ENCODE measurements at regions not wholly inside any gene's neighbourhood (a gene's known extent, or its start where the extent isn't known, plus 50 kb on each side); places are given as distances from the start of the nearest gene placed in this dataset.

GRCh38 chr7:113339661-113340060 lies 221.3 kb upstream of the SMIM30 start:
- Histone ChIP-seq H2AK9ac (replicated peaks; ENCODE audit: low read depth, low read length, poor library complexity) (no peak overlapping the region), H3K4me1 (ENCODE audit: control insufficient read depth, insufficient read depth, low read length) (no peaks in the 10 kb centered on the region), H3K36me3 (ENCODE audit: control insufficient read depth, insufficient read depth, low read length) (no peaks in the 10 kb centered on the region), H4K20me1 (ENCODE audit: insufficient read depth, low read length) (no peaks in the 10 kb centered on the region), H2BK15ac (ENCODE audit: low read depth, low read length) (no peak overlapping the region), H2BK120ac (ENCODE audit: low read depth, low read length) (no peak overlapping the region), H4K91ac (ENCODE audit: insufficient read depth, low read depth, low read length) (no peak overlapping the region), H3K4me2 (ENCODE audit: low read depth, low read length) (no peak overlapping the region), H3K4ac (ENCODE audit: low read depth, low read length) (no peak overlapping the region), H4K8ac (ENCODE audit: low read depth in 2 of 2, low read length in 2 of 2) (no peak overlapping the region), H2BK20ac (ENCODE audit: low read depth, low read length) (no peak overlapping the region), H3K27me3 (ENCODE audit: control insufficient read depth, insufficient read depth, low read length) (no peaks in the 10 kb centered on the region), H3K18ac (ENCODE audit: low read depth, low read length) (no peak overlapping the region), H3K9ac (ENCODE audit: low read depth, low read length) (no peak overlapping the region), H2BK5ac (ENCODE audit: low read depth, low read length, poor library complexity, severe bottlenecking) (no peak overlapping the region), H3K56ac (ENCODE audit: extremely low read depth, insufficient read depth, low read length) (no peak overlapping the region), H2AFZ (replicated peaks; ENCODE audit: low read length, poor library complexity) (no peak overlapping the region), H4K5ac (ENCODE audit: low read depth, low read length) (no peak overlapping the region), H3K27ac (ENCODE audit: insufficient read depth, low read length) (no peak overlapping the region), H3K79me1 (ENCODE audit: low read depth in 1 of 2, low read length in 2 of 2) (no peaks in the 10 kb centered on the region), H3K14ac (replicated peaks; ENCODE audit: low read depth, low read length) (no peak overlapping the region), H2AK5ac (ENCODE audit: low read depth, low read length) (no peak overlapping the region), H3K4me3 (ENCODE audit: insufficient read depth, low read depth, low read length) (no peak overlapping the region), H3K9me1 (ENCODE audit: insufficient read depth, low read length) (no peaks in the 10 kb centered on the region), H3K9me3 (ENCODE audit: control insufficient read depth, insufficient read depth, low read length) (no peaks in the 10 kb centered on the region), H3K23ac (ENCODE audit: low read depth, low read length) (no peak overlapping the region)
- no peak for DNase-seq
- no CpG with 5 or more reads among the region's 1 CpG for WGBS, 2 experiments (ENCODE audit: extremely low coverage in 2 of 2, insufficient read length in 1 of 2)
- no peak for TF ChIP-seq RCOR1 (IDR thresholded peaks at IDR 0.05; ENCODE audit: insufficient replicate concordance, low read length)
- no peak for TF ChIP-seq MAZ (IDR thresholded peaks at IDR 0.05; ENCODE audit: borderline replicate concordance, low read depth, low read length)
- TF ChIP-seq CEBPB (IDR thresholded peaks at IDR 0.05; ENCODE audit: low read depth, low read length), result no peak
- TF ChIP-seq, protein P1, sequence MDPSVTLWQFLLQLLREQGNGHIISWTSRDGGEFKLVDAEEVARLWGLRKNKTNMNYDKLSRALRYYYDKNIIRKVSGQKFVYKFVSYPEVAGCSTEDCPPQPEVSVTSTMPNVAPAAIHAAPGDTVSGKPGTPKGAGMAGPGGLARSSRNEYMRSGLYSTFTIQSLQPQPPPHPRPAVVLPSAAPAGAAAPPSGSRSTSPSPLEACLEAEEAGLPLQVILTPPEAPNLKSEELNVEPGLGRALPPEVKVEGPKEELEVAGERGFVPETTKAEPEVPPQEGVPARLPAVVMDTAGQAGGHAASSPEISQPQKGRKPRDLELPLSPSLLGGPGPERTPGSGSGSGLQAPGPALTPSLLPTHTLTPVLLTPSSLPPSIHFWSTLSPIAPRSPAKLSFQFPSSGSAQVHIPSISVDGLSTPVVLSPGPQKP (IDR thresholded peaks at IDR 0.05; ENCODE audit: borderline replicate concordance, low read depth, low read length), result no peak
- no peak for TF ChIP-seq MXI1 (IDR thresholded peaks at IDR 0.05; ENCODE audit: borderline replicate concordance, low read depth, low read length)
- TF ChIP-seq SMC3 (IDR thresholded peaks at IDR 0.05; ENCODE audit: low read depth, low read length), result no peak
- no peak for TF ChIP-seq MAFK (IDR thresholded peaks at IDR 0.05; ENCODE audit: low read depth, low read length)
- no peak for TF ChIP-seq CHD1 (IDR thresholded peaks at IDR 0.05; ENCODE audit: low read depth, low read length)
- no peak for TF ChIP-seq RFX5 (IDR thresholded peaks at IDR 0.05; ENCODE audit: low read depth, low read length)
- TF ChIP-seq BHLHE40 (IDR thresholded peaks at IDR 0.05; ENCODE audit: low read depth, low read length), result no peak
- in situ Hi-C loops (cut with MboI; ENCODE audit: low sequenced_read_pairs) (no loop called here), intact Hi-C loops (cut with micrococcal nuclease) (loop anchor here (2.0 kb wide), 1 partner anchor 15 kb away; no protein-coding TSS in a partner anchor), dilution Hi-C loops (cut with HindIII; ENCODE audit: low sequenced_read_pairs, unreplicated experiment) (no loop called here)
- CTCF ChIA-PET, result no interaction called here
- no TSS peak for BruUV-seq (replicated peaks)
- POLR2A ChIA-PET (ENCODE audit: unreplicated experiment), result no interaction called here
- no peak for ATAC-seq (ENCODE audit: low read depth)

Measured in IMR-90 (cell line).